ENCODE measurements at regions not wholly inside any gene's neighbourhood (a gene's known extent, or its start where the extent isn't known, plus 50 kb on each side); places are given as distances from the start of the nearest gene placed in this dataset.

GRCh38 chr14:51516706-51517395 lies 134.9 kb upstream of the FRMD6 start:
- TF ChIP-seq, protein P1, sequence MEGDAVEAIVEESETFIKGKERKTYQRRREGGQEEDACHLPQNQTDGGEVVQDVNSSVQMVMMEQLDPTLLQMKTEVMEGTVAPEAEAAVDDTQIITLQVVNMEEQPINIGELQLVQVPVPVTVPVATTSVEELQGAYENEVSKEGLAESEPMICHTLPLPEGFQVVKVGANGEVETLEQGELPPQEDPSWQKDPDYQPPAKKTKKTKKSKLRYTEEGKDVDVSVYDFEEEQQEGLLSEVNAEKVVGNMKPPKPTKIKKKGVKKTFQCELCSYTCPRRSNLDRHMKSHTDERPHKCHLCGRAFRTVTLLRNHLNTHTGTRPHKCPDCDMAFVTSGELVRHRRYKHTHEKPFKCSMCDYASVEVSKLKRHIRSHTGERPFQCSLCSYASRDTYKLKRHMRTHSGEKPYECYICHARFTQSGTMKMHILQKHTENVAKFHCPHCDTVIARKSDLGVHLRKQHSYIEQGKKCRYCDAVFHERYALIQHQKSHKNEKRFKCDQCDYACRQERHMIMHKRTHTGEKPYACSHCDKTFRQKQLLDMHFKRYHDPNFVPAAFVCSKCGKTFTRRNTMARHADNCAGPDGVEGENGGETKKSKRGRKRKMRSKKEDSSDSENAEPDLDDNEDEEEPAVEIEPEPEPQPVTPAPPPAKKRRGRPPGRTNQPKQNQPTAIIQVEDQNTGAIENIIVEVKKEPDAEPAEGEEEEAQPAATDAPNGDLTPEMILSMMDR (IDR thresholded peaks at IDR 0.05 in 4 of 5, conservative IDR thresholded peaks at IDR 0.05 in 1 of 5) = no peak
- TF ChIP-seq POLR2A (IDR thresholded peaks at IDR 0.05) = no peak

Measured in gastrocnemius medialis (tissue), 4 donors.